Activated CD4-positive, alpha-beta T cell treated with anti-CD3 and anti-CD28 coated beads for 36 hours (primary cell): ENCODE measurements at regions not wholly inside any gene's neighbourhood (a gene's known extent, or its start where the extent isn't known, plus 50 kb on each side); places are given as distances from the start of the nearest gene placed in this dataset.

Experiments used
- ATAC-seq: fragments of 200-7000 bp; cut with Tn5 transposase; one replicate; pipeline ENCODE4 v1.10.0; 2021; ENCODE audit warnings: mild to moderate bottlenecking, moderate library complexity
- CTCF ChIA-PET: fragments of 350-600 bp; sonication (Branson Sonifier 250); formaldehyde crosslinking; loops from one replicate; lab custom pipeline; 2021; ENCODE audit warnings: antibody characterized with exemption; lab: Charles Lee
- POLR2A ChIA-PET: fragments of 350-600 bp; sonication (Branson Sonifier 250); formaldehyde crosslinking; loops from one replicate; lab custom pipeline; 2021; ENCODE audit warnings: antibody characterized with exemption, inconsistent platforms; lab: Charles Lee
- DNase-seq: peaks from one replicate; pipeline ENCODE4 v3.0.0-alpha.2; 2020
- H3K27ac Mint-ChIP-seq: one replicate; pipeline ENCODE4 v1.8.0; 2021; ENCODE audit warnings: mixed read lengths
- H3K27me3 Mint-ChIP-seq: one replicate; pipeline ENCODE4 v1.8.0; 2021; ENCODE audit warnings: mixed read lengths
- H3K36me3 Mint-ChIP-seq: one replicate; pipeline ENCODE4 v1.8.0; 2021; ENCODE audit warnings: low read depth, mixed read lengths
- H3K4me1 Mint-ChIP-seq: one replicate; pipeline ENCODE4 v1.8.0; 2021; ENCODE audit warnings: mixed read lengths
- H3K4me3 Mint-ChIP-seq: one replicate; pipeline ENCODE4 v1.8.0; 2021; ENCODE audit warnings: mild to moderate bottlenecking, moderate library complexity, mixed read lengths
- H3K9me3 Mint-ChIP-seq: one replicate; pipeline ENCODE4 v1.8.0; 2021; ENCODE audit warnings: low read depth, mixed read lengths
- intact Hi-C, 2 experiments: fragments of 100-400 bp; cut with DNase I in 1 of 2; cut with micrococcal nuclease in 1 of 2; formaldehyde crosslinking; loops; one replicate each; pipeline versions ENCODE4 v1.14.2 to v1.15.1; 2022 to 2024; cut with DNase I, micrococcal nuclease

DNA sequence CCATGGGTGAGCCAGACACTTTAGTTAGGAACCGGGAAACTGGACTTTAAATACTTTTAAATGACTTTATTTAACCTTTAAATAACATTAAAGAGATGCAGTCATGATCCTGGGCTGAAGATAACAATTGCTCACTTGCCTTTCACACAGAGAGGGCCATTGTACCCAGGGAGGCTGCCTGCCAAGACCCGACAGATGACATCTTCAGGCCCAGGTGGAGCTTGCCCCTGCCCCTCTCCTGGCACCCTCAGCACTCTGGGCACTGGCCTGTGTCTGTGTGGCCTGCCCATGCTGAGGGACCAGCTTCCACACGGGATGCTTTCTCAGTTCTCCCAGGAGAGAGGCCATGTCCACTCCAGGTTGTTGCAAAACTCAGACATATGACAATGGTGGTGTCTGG is 216.4 kb upstream of the MYT1L start:
- Mint-ChIP-seq H3K27ac (no peak overlapping the region), H3K9me3 (peaks cover 8% of the 10 kb centered on the region), H3K4me1 (no peaks in the 10 kb centered on the region), H3K36me3 (no peaks in the 10 kb centered on the region), H3K4me3 (no peak overlapping the region), H3K27me3 (no peaks in the 10 kb centered on the region)
- DNase-seq (no peak), ATAC-seq (no peak)
- ChIA-PET CTCF (interaction anchor here (0.7 kb wide), 1 partner anchor 8 kb away, joined by 3 read pairs; no protein-coding TSS in a partner anchor), POLR2A (no interaction called here)
- intact Hi-C loops = no loop called here

DNA sequence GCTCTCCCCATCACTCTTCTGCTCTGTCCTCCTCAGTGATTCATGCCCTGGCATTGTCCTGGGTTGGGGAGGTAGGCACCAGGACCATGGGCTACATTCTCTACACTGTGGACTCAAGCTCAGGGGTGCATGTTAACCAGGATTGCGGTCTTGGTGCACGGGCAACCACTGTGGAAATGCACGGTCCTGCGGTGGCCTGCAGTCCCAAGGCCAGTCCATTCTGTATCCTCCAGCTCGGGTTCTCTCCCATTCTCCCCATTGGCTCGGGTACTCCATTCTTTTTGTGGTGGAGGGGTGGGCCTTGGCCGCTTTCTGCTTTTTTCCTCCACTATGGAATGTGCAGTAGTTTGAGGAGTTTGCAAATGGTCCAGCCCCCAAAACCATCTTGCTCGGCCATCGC is 215.0 kb upstream of the MYT1L start:
- Mint-ChIP-seq H3K36me3 (no peaks in the 10 kb centered on the region), H3K9me3 (no peaks in the 10 kb centered on the region), H3K27ac (no peak overlapping the region), H3K27me3 (no peaks in the 10 kb centered on the region), H3K4me1 (no peaks in the 10 kb centered on the region), H3K4me3 (no peak overlapping the region)
- intact Hi-C loops = no loop called here
- no peak for ATAC-seq
- ChIA-PET CTCF (no interaction called here), POLR2A (interaction anchor here (0.7 kb wide), 1 partner anchor 14 kb away, joined by 3 read pairs; no protein-coding TSS in a partner anchor)
- DNase-seq = no peak

DNA sequence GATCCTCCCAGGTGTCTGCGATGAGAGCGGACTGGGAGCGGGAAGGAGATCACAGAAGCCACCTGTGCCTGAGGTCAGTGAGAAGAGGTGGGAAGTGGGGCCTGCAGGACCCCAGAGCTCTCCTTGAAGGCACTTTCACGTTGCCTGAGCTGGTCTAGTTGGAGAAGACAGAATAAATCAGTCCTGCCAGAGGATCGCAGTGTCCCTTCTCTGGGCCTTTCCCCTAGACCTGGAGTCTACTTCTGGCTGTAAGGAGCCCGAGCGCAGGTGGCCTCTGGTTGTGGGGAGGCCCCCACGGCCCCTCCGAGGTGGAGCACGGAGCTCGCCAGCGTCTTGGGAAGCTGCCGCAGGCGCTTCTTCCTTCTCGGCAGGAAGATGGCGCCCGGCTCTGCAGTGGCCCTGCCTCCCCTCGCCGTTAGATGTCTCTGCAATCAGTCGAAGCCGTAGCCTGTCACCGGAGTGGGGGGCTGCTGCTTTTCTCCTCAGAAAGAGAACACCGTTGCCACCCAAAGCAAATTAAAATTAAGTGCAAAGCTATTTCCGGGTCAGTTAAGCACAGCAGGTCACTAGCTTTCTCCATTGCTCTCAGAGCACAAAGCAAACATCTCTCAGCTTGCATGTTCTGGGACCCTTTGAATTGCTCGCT is 212.0 kb upstream of the MYT1L start:
- no peak overlapping the region for H3K27ac Mint-ChIP-seq
- CTCF ChIA-PET = no interaction called here
- intact Hi-C loops = no loop called here
- no peaks in the 10 kb centered on the region for H3K36me3 Mint-ChIP-seq
- H3K27me3 Mint-ChIP-seq = peaks cover 8% of the 10 kb centered on the region
- H3K9me3 Mint-ChIP-seq = no peaks in the 10 kb centered on the region
- no peak overlapping the region for H3K4me3 Mint-ChIP-seq
- POLR2A ChIA-PET = no interaction called here
- DNase-seq (no peak), ATAC-seq (no peak)
- H3K4me1 Mint-ChIP-seq = no peaks in the 10 kb centered on the region

DNA sequence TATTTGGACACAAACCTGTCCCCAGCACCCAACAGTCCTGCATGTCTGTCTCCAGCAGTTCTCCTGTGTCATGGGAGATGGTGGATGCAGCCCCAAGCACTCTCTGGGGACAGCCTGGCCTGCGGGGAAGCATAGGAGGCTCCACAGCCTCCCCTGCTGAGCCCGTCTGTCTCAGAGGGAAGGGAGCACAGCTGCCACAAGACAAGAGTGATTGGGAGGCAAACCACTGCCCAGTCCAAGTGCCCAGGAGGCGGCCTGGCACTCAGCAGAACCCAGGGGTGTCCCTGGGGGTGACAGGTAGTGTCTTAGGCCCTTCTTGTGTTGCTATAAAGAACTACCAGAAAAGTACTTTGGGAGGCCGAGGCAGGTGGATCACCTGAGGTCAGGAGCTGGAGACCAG is 211.2 kb upstream of the MYT1L start:
- Mint-ChIP-seq H3K4me3 (no peak overlapping the region), H3K27me3 (peaks cover 8% of the 10 kb centered on the region)
- CTCF ChIA-PET = interaction anchor here (0.6 kb wide), 1 partner anchor 157 kb away, joined by 3 read pairs; no protein-coding TSS in a partner anchor

DNA sequence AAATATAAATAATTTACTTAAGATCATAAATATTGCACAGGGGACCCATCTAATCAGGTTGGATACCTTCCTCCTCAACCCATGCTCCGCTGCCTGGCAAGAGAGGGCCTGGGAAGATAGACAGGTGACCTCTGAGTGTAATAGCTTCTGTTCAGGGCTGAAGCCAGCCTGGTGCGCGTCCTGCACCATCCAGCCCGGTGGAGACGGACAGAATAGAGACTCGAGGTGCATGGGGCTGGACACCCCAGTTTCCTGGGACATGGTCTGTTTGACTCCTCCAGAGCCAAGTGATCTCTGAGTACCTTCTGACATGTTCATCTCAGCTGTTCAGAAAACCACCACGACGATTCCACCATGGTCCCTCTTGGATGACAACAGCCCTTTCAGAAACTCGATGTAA is 209.3 kb upstream of the MYT1L start:
- Mint-ChIP-seq H3K27me3 (peaks cover 15% of the 10 kb centered on the region), H3K9me3 (no peaks in the 10 kb centered on the region), H3K36me3 (no peaks in the 10 kb centered on the region), H3K4me3 (no peak overlapping the region), H3K4me1 (no peaks in the 10 kb centered on the region), H3K27ac (no peak overlapping the region)
- no peak for DNase-seq
- CTCF ChIA-PET = no interaction called here
- intact Hi-C loops = no loop called here
- POLR2A ChIA-PET = no interaction called here
- no peak for ATAC-seq

More for the DNA sequence above, 211.2 kb upstream of the MYT1L start:
- intact Hi-C loops = no loop called here
- H3K36me3 Mint-ChIP-seq = no peaks in the 10 kb centered on the region
- no peak for DNase-seq
- H3K4me1 Mint-ChIP-seq = no peaks in the 10 kb centered on the region
- no peak overlapping the region for H3K27ac Mint-ChIP-seq
- POLR2A ChIA-PET = no interaction called here
- H3K9me3 Mint-ChIP-seq = no peaks in the 10 kb centered on the region
- ATAC-seq = no peak

DNA sequence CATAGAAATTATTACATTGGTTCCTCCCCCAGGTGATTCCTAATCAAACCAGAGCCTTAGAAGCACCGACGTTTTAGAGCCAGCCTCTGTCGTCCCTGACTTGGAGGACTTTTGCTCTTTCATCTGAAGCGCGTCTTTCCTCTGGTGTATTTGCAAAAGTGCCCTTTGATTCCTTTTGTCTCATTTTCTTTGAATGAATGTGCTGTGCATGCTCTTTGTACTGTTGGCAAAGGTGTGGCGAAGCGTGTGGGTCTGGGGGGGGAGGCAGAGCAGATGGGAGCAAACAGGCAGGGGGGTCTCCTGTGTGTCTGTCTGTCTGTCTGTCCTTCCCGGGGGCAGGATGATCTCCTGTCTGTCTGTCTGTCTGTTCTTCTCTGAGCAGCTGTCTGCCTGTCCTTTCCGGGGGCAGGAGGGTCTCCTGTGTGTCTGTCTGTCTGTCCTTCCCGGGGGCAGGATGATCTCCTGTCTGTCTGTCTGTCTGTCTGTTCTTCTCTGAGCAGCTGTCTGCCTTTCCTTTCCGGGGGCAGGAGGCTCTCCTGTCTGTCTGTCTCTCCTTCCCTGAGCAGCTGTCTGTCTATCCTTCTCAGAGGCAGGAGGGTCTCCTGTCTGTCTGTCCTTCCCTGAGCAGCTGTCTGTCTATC is 205.5 kb upstream of the MYT1L start:
- Mint-ChIP-seq H3K27ac (no peak overlapping the region), H3K36me3 (no peaks in the 10 kb centered on the region), H3K4me1 (no peaks in the 10 kb centered on the region), H3K4me3 (no peak overlapping the region), H3K9me3 (no peaks in the 10 kb centered on the region), H3K27me3 (peaks cover 16% of the 10 kb centered on the region)
- no peak for ATAC-seq
- ChIA-PET CTCF (no interaction called here), POLR2A (no interaction called here)
- intact Hi-C loops = no loop called here
- no peak for DNase-seq

DNA sequence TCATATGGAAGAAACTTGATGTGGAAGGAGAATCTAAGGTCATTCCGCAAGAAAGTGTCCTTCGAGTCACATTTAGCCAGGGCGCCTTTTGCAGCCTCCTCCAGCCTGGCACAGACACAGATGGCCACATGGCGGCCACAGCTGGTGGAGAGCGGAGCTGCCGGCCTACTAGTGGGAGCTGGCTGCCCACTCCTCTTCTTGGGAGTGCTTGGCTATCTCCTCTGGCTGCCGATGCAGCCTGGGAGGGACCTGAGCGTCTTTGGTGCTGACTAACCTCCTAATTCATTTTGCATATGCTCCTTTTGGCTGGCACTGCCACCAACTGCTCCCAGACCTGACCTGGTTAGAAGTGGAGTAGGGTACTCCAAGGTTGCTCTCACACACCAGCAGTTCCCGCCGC is 199.3 kb upstream of the MYT1L start:
- ChIA-PET POLR2A (no interaction called here), CTCF (no interaction called here)
- H3K4me3 Mint-ChIP-seq = no peak overlapping the region
- H3K4me1 Mint-ChIP-seq = no peaks in the 10 kb centered on the region
- intact Hi-C loops = no loop called here
- no peaks in the 10 kb centered on the region for H3K27me3 Mint-ChIP-seq
- no peaks in the 10 kb centered on the region for H3K36me3 Mint-ChIP-seq
- H3K9me3 Mint-ChIP-seq = no peaks in the 10 kb centered on the region
- DNase-seq (no peak), ATAC-seq (no peak)
- no peak overlapping the region for H3K27ac Mint-ChIP-seq

DNA sequence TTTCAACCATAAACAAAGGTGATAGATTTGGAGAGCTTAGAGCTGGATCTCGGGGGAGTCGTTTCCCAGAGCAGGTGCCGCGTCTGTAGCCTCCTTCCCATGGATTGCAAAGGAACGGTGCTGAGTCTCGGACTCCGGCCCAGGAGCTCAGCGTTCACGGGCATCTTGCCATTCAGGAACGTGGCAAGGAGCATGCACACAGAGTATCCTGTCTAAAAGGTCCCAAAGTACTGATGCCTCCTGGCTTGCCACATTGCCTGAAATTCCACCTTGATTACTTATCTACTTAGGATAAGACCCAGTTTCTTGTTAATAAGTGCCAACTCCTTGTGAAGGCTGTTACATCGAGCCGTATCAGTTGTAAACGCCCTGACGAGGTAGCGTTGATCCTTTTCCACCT is 197.8 kb upstream of the MYT1L start:
- ChIA-PET POLR2A (no interaction called here), CTCF (interaction anchor here (0.7 kb wide), 1 partner anchor 111 kb away, joined by 3 read pairs; no protein-coding TSS in a partner anchor)
- Mint-ChIP-seq H3K9me3 (no peaks in the 10 kb centered on the region), H3K36me3 (no peaks in the 10 kb centered on the region), H3K4me3 (no peak overlapping the region), H3K4me1 (no peaks in the 10 kb centered on the region), H3K27ac (no peak overlapping the region), H3K27me3 (no peaks in the 10 kb centered on the region)
- no peak for ATAC-seq
- DNase-seq = no peak
- intact Hi-C loops = no loop called here

DNA sequence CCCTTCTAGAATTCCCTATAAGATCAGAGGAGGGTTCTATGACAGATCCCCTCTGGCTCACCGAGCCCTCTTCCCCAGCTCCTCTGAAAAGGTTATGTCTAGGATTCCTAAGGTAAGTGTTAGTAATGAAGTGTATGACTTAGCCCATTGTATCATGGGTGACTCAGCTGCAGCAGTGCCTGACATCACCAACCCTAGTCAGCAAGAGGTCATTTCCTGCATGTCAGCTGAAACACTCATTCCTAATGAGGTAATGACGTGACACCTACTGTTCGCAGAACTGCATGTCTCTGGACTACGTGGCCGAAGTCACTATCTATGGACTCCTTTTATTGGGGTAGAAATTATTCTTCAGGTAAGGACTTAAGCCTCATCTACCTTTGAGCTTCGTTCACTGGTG is 196.1 kb upstream of the MYT1L start:
- intact Hi-C loops = no loop called here
- Mint-ChIP-seq H3K27ac (no peak overlapping the region), H3K4me3 (no peak overlapping the region), H3K4me1 (no peaks in the 10 kb centered on the region), H3K9me3 (no peaks in the 10 kb centered on the region), H3K27me3 (peaks cover under 1% of the 10 kb centered on the region), H3K36me3 (no peaks in the 10 kb centered on the region)
- CTCF ChIA-PET = no interaction called here
- no peak for DNase-seq
- ATAC-seq = peak; percentile 42
- POLR2A ChIA-PET = no interaction called here

DNA sequence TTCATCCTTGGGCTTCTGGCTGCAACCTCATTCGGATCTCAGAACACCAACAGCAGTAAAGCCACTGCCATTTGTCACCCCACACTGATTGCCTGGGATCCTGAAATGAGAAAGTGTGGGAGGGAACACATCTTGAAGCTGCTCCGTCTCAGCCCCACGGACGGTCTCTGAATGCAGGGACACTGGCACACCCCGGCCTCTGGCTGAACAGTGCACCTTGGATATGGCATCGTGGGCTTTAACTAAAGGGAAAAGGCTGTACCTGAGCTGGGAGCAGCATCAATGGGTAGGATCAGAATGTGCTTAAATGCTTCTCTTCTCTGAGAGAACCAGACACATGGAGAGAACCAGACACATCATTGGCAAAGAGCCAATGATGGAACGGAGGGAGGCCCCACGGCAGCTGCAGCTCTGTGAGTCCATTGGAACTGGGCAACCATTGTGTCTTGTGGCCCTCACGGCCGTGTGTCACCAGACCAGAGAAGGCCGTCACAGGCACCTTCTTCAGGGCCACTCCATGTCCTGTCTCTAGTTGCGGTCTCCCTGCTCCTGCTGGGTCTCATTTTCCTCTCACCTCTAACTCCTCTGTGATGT is 193.4 kb upstream of the MYT1L start:
- Mint-ChIP-seq H3K4me3 (no peak overlapping the region), H3K36me3 (no peaks in the 10 kb centered on the region), H3K4me1 (no peaks in the 10 kb centered on the region), H3K27ac (no peak overlapping the region), H3K27me3 (peaks cover 8% of the 10 kb centered on the region), H3K9me3 (no peaks in the 10 kb centered on the region)
- intact Hi-C loops = no loop called here
- DNase-seq (no peak), ATAC-seq (no peak)
- ChIA-PET CTCF (interaction anchor here (0.6 kb wide), 1 partner anchor 746 kb away, joined by 3 read pairs; no protein-coding TSS in a partner anchor), POLR2A (no interaction called here)

DNA sequence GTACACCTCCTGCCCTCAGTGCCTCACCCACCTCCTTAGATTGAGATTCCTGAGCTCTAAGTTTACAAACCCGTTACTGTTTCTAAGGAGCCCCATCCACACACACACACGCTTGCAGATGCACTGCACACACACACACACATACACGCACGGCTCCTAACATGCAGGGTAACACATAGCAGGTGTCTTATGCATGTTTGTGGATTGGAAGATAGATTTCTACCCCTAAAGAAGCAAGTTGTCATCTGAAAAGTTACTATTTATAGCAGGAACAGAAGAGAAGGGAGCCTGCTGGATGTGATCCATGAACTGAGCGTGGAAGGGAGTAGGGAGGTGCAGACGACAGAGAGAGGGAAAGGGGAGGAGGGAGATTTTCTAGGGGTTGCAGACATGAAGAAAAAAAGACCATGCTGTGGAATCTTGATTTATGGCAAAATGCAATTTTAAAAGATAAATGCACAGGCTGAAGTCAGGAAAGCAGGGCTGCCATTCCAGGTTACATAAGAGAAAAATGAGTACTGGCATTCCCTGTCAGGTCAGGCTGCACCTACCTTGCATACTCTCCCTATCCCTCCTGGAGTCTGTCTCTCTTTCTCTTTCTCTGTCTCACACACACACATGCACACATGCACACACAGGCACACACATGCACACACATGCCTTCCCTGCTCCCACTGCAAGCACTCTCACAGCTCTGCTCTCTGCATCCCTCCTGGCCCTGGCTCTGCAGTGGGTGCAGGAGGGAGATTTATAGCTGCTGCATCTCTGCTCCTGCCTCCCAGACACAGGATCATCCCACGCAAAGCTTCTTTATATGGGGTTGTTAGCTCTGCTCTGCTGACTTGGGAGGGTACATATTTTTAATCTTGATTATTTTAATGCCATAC is 192.6 kb upstream of the MYT1L start:
- DNase-seq = no peak
- H3K4me1 Mint-ChIP-seq = no peaks in the 10 kb centered on the region
- H3K4me3 Mint-ChIP-seq = no peak overlapping the region
- ChIA-PET POLR2A (no interaction called here), CTCF (interaction anchor here (0.6 kb wide), 1 partner anchor 745 kb away, joined by 3 read pairs; no protein-coding TSS in a partner anchor)
- no peak overlapping the region for H3K27ac Mint-ChIP-seq
- H3K9me3 Mint-ChIP-seq = no peaks in the 10 kb centered on the region
- peaks cover 8% of the 10 kb centered on the region for H3K27me3 Mint-ChIP-seq
- ATAC-seq = no peak
- intact Hi-C loops = no loop called here
- no peaks in the 10 kb centered on the region for H3K36me3 Mint-ChIP-seq
